ENCODE measurements at regions not wholly inside any gene's neighbourhood (a gene's known extent, or its start where the extent isn't known, plus 50 kb on each side); places are given as distances from the start of the nearest gene placed in this dataset.

- no peak for TF ChIP-seq CTCF (conservative IDR thresholded peaks at IDR 0.05 in 1 of 2, IDR thresholded peaks at IDR 0.05 in 1 of 2; ENCODE audit: extremely low read depth in 1 of 2, insufficient read depth in 1 of 2, low read depth in 1 of 2, low read length in 2 of 2)
- no peak for TF ChIP-seq EZH2 (IDR thresholded peaks at IDR 0.05; ENCODE audit: borderline replicate concordance, low read length)
Observed at GRCh38 chr10:88163572-88163971, 300.1 kb downstream of the PTEN start.
